B cell (primary cell): ENCODE measurements at regions not wholly inside any gene's neighbourhood (a gene's known extent, or its start where the extent isn't known, plus 50 kb on each side); places are given as distances from the start of the nearest gene placed in this dataset.

Experiments
- ATAC-seq: fragments of 200-7000 bp; cut with Tn5 transposase; one replicate; pipeline ENCODE4 v1.10.0; 2021; ENCODE audit warnings: low read depth, mild to moderate bottlenecking, moderate number of reproducible peaks, moderate library complexity
- CTCF ChIA-PET: fragments of 350-600 bp; sonication (Branson Sonifier 250); formaldehyde crosslinking; loops from one replicate; lab custom pipeline; 2021; ENCODE audit warnings: antibody characterized with exemption, inconsistent platforms; lab: Charles Lee
- POLR2A ChIA-PET: fragments of 350-600 bp; sonication (Branson Sonifier 250); formaldehyde crosslinking; loops from one replicate; lab custom pipeline; 2021; ENCODE audit warnings: antibody characterized with exemption; lab: Charles Lee
- DNase-seq: peaks from one replicate; pipeline ENCODE4 v3.0.0; 2013
- H2AFZ ChIP-seq: 2 replicates; pipeline ENCODE4 v1.6.1; 2012; ENCODE audit warnings: mild to moderate bottlenecking, low read depth, low read length; ENCODE audit not compliant: insufficient read depth, poor library complexity, severe bottlenecking
- H3K27ac ChIP-seq, 2 donors: 1 replicate in 1 of 2; 2 replicates in 1 of 2; pipeline ENCODE4 v1.5.1; 2012 to 2013; ENCODE audit warnings: low read length in 2 of 2, mild to moderate bottlenecking in 2 of 2, moderate library complexity in 1 of 2
- H3K27me3 ChIP-seq, 4 experiments: fragments of 200-600 bp in 1 of 4; sonication (generic) in 1 of 4; replicated peaks in 1 of 4; 1 replicate in 2 of 4; 2 replicates in 2 of 4; pipeline versions ENCODE4 v1.6.1 to v1.7.0; 2013 to 2016; ENCODE audit warnings: low read length in 3 of 4, mild to moderate bottlenecking in 2 of 4, mixed read lengths in 1 of 4, moderate library complexity in 1 of 4; ENCODE audit not compliant: insufficient read depth in 4 of 4, control insufficient read depth in 3 of 4; ENCODE audit errors: control extremely low read depth in 1 of 4
- H3K36me3 ChIP-seq, 2 experiments: replicated peaks in 1 of 2; 1 replicate in 1 of 2; 2 replicates in 1 of 2; pipeline versions ENCODE4 v1.6.1 to v1.7.1; 2013; ENCODE audit warnings: low read length in 1 of 2; ENCODE audit not compliant: insufficient read depth in 2 of 2, control insufficient read depth in 1 of 2; ENCODE audit errors: control extremely low read depth in 1 of 2, extremely low read depth in 1 of 2
- H3K4me1 ChIP-seq, 2 donors: fragments of 200-600 bp in 1 of 2; sonication (generic) in 1 of 2; 1 replicate in 1 of 2; 2 replicates in 1 of 2; pipeline versions ENCODE4 v1.5.1 to v1.6.1; 2013 to 2017; ENCODE audit warnings: low read length in 2 of 2; ENCODE audit not compliant: control insufficient read depth in 2 of 2, insufficient read depth in 2 of 2
- H3K4me2 ChIP-seq: replicated peaks from 2 replicates; pipeline ENCODE3; 2012; ENCODE audit warnings: mild to moderate bottlenecking, low read depth, low read length; ENCODE audit not compliant: poor library complexity, severe bottlenecking
- H3K4me3 ChIP-seq, 5 experiments: fragments of 200-600 bp in 1 of 5; sonication (generic) in 1 of 5; 1 replicate in 3 of 5; 2 replicates in 2 of 5; pipeline versions ENCODE4 v1.5.1 to v1.7.0; 2011 to 2016; ENCODE audit warnings: low read length in 4 of 5, mild to moderate bottlenecking in 4 of 5, low read depth in 2 of 5, control low read depth in 1 of 5, moderate library complexity in 1 of 5; ENCODE audit not compliant: insufficient read depth in 1 of 5; ENCODE audit errors: control extremely low read depth in 1 of 5, extremely low read depth in 1 of 5
- H3K79me2 ChIP-seq: fragments of 200-600 bp; sonication (generic); one replicate; pipeline ENCODE4 v1.6.0; 2016; ENCODE audit warnings: low read length; ENCODE audit not compliant: control insufficient read depth, insufficient read depth
- H3K9ac ChIP-seq: fragments of 200-600 bp; sonication (generic); 2 replicates; pipeline ENCODE4 v1.6.1; 2017; ENCODE audit warnings: mild to moderate bottlenecking, low read length, moderate library complexity
- H3K9me3 ChIP-seq, 3 donors: one replicate each; pipeline versions ENCODE4 v1.6.1 to v1.7.1; 2013; ENCODE audit warnings: low read length in 2 of 3; ENCODE audit not compliant: control insufficient read depth in 2 of 3, insufficient read depth in 1 of 3; ENCODE audit errors: control extremely low read depth in 1 of 3
- H4K20me1 ChIP-seq: 2 replicates; pipeline ENCODE4 v1.6.0; 2012; ENCODE audit warnings: mild to moderate bottlenecking, low read length; ENCODE audit not compliant: insufficient read depth, control insufficient read depth, poor library complexity, severe bottlenecking
- H3K27ac Mint-ChIP-seq: one replicate; pipeline ENCODE4 v1.8.0; 2021; ENCODE audit warnings: mixed read lengths
- H3K27me3 Mint-ChIP-seq: one replicate; pipeline ENCODE4 v1.8.0; 2021; ENCODE audit warnings: mixed read lengths
- H3K4me1 Mint-ChIP-seq: one replicate; pipeline ENCODE4 v1.8.0; 2021; ENCODE audit warnings: mixed read lengths
- H3K4me3 Mint-ChIP-seq: one replicate; pipeline ENCODE4 v1.8.0; 2021; ENCODE audit warnings: mixed read lengths
- H3K9me3 Mint-ChIP-seq: one replicate; pipeline ENCODE4 v1.8.0; 2022; ENCODE audit warnings: mixed read lengths; ENCODE audit not compliant: insufficient read depth
- EZH2 ChIP-seq: IDR thresholded peaks from 2 replicates; pipeline ENCODE4 v1.6.1; 2012; ENCODE audit warnings: borderline replicate concordance, low read depth, mild to moderate bottlenecking, moderate library complexity, low read length; ENCODE audit not compliant: insufficient read depth, poor library complexity, severe bottlenecking
- WGBS: methylation state at CpG from one replicate; pipeline ENCODE4 v1.1.5; 2013; ENCODE audit warnings: missing lambda C conversion rate; ENCODE audit not compliant: insufficient coverage; 5-methylcytosine and 5-hydroxymethylcytosine counted together
- intact Hi-C: fragments of 100-400 bp; cut with micrococcal nuclease; formaldehyde crosslinking; loops from one replicate; pipeline ENCODE4 v1.10.0; 2022
- TF ChIP-seq, protein P1 (sequence below): fragments of 200-600 bp; IDR thresholded peaks from one replicate; pipeline ENCODE4 v1.8.0; 2022; ENCODE audit warnings: antibody characterized with exemption, mild to moderate bottlenecking

DNA sequence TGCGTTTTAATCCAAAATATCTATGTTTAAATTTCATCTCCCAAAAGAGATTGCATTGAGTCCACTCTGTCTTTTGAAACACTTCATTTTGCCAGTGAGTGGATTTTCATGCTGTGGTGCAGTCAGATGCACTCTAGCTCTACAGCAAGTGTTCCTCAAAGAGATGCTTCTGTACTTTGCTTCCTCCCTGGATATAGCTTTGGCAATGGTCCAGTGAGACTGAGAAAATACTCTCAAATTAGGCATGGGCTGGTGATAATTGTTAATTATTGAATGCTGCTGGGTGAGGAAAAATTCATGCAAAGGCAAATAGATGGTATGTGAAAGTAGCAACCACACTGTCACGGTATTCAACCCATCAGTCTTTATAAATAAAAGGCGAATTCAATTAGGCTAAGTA is 396.9 kb downstream of the ADGRL2 start:
- ATAC-seq (no peak), DNase-seq (no peak)
- Mint-ChIP-seq H3K27ac (no peak overlapping the region), H3K9me3 (no peaks in the 10 kb centered on the region), H3K4me3 (no peak overlapping the region), H3K27me3 (no peaks in the 10 kb centered on the region), H3K4me1 (no peaks in the 10 kb centered on the region)
- WGBS = no CpG with 5 or more reads among the region's 3 CpGs
- POLR2A ChIA-PET = no interaction called here
- no peaks in the 10 kb centered on the region for H3K79me2 ChIP-seq
- H3K36me3 ChIP-seq = no peaks in the 10 kb centered on the region
- no peaks in the 10 kb centered on the region for H4K20me1 ChIP-seq
- TF ChIP-seq, protein P1, sequence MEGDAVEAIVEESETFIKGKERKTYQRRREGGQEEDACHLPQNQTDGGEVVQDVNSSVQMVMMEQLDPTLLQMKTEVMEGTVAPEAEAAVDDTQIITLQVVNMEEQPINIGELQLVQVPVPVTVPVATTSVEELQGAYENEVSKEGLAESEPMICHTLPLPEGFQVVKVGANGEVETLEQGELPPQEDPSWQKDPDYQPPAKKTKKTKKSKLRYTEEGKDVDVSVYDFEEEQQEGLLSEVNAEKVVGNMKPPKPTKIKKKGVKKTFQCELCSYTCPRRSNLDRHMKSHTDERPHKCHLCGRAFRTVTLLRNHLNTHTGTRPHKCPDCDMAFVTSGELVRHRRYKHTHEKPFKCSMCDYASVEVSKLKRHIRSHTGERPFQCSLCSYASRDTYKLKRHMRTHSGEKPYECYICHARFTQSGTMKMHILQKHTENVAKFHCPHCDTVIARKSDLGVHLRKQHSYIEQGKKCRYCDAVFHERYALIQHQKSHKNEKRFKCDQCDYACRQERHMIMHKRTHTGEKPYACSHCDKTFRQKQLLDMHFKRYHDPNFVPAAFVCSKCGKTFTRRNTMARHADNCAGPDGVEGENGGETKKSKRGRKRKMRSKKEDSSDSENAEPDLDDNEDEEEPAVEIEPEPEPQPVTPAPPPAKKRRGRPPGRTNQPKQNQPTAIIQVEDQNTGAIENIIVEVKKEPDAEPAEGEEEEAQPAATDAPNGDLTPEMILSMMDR = no peak
- TF ChIP-seq EZH2 = no peak
- CTCF ChIA-PET = no interaction called here
- no peaks in the 10 kb centered on the region for H3K9me3 ChIP-seq
- H3K27ac ChIP-seq = no peak overlapping the region
- no peak overlapping the region for H2AFZ ChIP-seq
- H3K9ac ChIP-seq = no peak overlapping the region
- intact Hi-C loops = no loop called here
- no peaks in the 10 kb centered on the region for H3K4me1 ChIP-seq
- no peak overlapping the region for H3K4me3 ChIP-seq
- no peak overlapping the region for H3K4me2 ChIP-seq
- no peaks in the 10 kb centered on the region for H3K27me3 ChIP-seq

DNA sequence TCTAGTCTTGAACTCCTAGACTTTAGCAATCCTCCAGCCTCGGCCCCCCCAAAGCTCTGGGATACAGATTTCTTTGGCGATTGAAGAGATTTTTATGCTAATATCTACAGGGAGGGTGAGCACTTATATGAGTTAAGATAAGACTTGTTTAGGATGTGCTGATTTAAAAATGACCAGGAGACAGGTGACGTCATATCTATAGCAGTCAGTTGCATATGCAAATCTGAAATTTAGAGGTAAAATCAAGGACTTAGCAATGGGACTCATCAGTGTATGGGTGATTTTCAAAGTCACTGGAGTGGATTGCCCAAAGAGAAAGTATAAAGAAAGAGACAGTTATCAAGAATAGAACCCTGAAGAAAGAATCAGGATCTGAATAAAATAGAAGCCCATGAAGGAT is 394.5 kb downstream of the ADGRL2 start:
- no peaks in the 10 kb centered on the region for H3K27me3 Mint-ChIP-seq
- H3K79me2 ChIP-seq = no peaks in the 10 kb centered on the region
- no peak overlapping the region for H3K4me3 ChIP-seq
- no peak overlapping the region for H2AFZ ChIP-seq
- H3K9me3 Mint-ChIP-seq = no peaks in the 10 kb centered on the region
- H3K36me3 ChIP-seq = no peaks in the 10 kb centered on the region
- H4K20me1 ChIP-seq = no peaks in the 10 kb centered on the region
- H3K27ac Mint-ChIP-seq = no peak overlapping the region
- no peak overlapping the region for H3K4me3 Mint-ChIP-seq
- POLR2A ChIA-PET = no interaction called here
- TF ChIP-seq, protein P1 = no peak
- TF ChIP-seq EZH2 = no peak
- CTCF ChIA-PET = no interaction called here
- H3K4me1 ChIP-seq = no peaks in the 10 kb centered on the region
- no peaks in the 10 kb centered on the region for H3K4me1 Mint-ChIP-seq
- no peak for ATAC-seq
- no peaks in the 10 kb centered on the region for H3K9me3 ChIP-seq
- WGBS = 92% methylated on average over 1 of the region's 3 CpGs
- no peak overlapping the region for H3K9ac ChIP-seq
- no peak for DNase-seq
- H3K4me2 ChIP-seq = no peak overlapping the region
- intact Hi-C loops = no loop called here
- H3K27me3 ChIP-seq = no peaks in the 10 kb centered on the region
- no peak overlapping the region for H3K27ac ChIP-seq
